NOMO-1 (cell line): ENCODE measurements at regions not wholly inside any gene's neighbourhood (a gene's known extent, or its start where the extent isn't known, plus 50 kb on each side); places are given as distances from the start of the nearest gene placed in this dataset.
"Not testable (repeated sequence)": the region's sequence is repeated elsewhere in the genome, so short reads cannot be mapped to it uniquely, and the experiment has no call there.

Source experiments
- DNase-seq, 2 experiments: peaks; one replicate each; lab custom pipeline; 2025; ENCODE audit not compliant: unreplicated experiment in 2 of 2; lab: John Stamatoyannopoulos, UW

GRCh38 chr14:105852378-105853088 is 326.1 kb downstream of the TMEM121 start:
- no peak for DNase-seq

DNA sequence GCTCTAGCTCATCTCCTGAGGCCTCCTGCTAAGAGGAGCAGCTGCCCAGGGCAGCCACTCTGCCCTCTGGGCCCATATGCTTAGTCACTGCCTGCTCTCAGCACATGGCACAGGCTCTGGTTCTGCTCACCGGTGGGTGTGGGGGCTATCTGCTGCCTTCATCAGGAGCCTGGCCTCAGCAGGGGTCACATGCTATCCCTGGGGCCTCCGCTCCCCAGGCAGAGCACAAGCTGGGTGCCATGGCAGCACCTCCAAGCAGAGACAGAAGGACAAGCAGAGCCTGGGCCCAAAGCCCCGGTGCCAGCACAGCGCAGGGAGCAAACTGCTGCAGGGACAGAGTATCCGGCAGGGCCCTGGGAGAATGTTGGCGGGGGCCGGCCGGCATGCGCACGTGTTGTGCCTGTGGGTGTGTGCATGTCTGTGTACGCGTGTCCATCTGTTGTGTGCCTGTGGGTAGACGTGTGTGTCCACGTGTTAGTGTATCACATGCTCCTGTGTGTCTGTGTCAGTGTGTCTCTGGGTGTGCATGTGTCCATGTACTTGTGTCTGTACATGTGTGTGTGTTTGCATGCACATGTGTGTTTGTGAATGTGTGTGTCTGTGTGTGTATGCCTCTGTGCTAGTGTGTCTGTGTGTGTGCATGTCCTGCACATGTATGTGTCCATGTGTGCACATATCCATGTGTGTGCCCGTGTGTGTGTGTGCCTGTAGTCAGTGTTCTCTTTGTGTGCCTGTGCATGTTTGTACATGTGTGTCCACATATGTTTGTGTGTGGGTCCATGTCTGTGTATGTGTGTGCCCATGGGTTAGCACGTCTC is 326.9 kb downstream of the TMEM121 start:
- no peak for DNase-seq

DNA sequence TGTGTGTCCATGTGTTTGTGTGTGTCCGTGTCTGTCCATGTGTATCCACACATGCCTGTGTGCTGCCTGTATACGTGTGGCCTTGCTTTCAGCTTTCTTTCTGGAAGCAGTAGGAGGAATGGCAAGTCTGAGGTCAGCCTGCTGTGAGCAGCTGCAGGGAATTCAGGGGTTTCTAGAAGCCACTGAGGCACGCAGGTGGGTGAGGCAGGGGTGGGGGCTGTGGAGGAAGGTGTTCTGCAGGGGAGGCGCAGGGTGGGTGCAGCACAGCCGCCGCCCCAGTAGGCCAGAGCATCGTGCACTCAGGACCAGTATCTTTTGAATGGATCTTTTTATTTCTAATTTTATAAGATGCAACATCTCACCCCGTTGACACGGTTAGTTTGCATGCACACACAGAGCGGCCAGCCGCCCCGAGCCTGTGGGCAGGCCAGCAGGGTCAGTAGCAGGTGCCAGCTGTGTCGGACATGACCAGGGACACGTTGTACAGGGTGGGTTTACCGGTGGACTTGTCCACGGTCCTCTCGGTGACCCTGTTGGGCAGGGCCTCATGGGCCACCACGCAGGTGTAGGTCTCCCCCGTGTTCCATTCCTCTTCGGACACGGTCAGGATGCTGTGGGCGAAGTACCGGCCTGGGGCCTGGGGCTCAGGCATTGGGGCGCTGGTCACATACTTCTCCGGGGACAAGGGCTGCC is 327.7 kb downstream of the TMEM121 start:
- no peak for DNase-seq

DNA sequence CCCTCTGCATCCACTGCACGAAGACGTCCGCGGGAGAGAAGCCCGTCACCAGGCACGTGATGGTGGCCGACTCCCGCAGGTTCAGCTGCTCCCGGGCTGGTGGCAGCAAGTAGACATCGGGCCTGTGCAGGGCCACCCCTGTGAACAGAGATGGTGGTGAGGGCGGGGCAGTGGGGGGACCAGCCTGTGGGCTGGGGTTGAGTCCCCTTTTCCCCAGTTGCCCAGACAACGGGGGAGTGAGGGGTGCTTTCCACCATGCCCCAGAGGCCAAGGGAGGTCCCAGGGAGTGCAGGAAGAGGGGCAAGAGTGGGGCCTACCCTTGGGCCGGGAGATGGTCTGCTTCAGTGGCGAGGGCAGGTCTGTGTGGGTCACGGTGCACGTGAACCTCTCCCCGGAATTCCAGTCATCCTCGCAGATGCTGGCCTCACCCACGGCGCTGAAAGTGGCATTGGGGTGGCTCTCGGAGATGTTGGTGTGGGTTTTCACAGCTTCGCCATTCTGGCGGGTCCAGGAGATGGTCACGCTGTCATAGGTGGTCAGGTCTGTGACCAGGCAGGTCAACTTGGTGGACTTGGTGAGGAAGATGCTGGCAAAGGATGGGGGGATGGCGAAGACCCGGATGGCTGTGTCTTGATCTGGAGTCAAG is 328.3 kb downstream of the TMEM121 start:
- no peak for DNase-seq

DNA sequence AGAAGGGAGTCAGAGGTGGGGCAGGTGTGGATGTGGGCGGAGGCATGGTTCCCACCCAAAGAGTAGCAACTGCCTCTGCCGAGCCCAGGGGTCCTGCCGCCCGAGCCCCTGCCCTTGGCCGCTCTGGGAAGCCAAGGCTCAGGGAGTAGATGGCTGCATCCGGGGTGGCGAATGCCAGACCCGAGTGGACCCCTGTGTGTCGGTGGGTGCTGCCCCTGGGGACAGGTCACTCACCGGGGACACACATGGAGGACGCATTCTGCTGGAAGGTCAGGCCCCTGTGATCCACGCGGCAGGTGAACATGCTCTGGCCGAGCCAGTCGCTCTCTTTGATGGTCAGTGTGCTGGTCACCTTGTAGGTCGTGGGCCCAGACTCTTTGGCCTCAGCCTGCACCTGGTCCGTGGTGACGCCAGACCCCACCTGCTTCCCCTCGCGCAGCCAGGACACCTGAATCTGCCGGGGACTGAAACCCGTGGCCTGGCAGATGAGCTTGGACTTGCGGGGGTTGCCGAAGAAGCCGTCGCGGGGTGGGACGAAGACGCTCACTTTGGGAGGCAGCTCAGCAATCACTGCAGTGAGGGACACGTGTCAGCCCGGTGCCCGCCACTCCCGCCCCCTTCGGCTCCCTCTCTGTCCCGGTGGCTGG is 329.0 kb downstream of the TMEM121 start:
- DNase-seq = no peak

DNA sequence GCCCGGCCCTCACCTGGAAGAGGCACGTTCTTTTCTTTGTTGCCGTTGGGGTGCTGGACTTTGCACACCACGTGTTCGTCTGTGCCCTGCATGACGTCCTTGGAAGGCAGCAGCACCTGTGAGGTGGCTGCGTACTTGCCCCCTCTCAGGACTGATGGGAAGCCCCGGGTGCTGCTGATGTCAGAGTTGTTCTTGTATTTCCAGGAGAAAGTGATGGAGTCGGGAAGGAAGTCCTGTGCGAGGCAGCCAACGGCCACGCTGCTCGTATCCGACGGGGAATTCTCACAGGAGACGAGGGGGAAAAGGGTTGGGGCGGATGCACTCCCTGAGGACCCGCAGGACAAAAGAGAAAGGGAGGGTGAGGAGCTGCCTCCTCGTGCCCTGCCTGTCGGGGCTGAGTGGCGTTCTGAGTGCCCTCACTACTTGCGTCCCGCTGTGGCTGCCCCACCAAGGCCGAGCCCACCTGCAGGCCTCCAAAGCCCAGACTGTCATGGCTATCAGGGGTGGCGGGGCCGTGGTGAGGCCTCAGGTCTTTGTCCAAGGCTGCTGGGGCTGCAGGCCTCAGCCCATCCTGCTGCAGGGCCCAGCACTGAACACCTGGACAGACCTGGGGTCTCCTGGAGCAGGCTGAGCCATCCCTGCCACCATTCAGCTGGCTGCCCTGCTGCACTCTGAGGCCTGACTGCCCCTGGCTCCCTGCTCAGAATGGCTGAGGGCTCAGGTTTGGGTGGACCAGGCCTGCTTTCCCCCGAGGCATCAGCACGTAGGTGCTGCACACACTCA is 329.7 kb downstream of the TMEM121 start:
- no peak for DNase-seq

GRCh38 chr14:105856676-105857219 is 330.4 kb downstream of the TMEM121 start:
- no peak for DNase-seq

GRCh38 chr14:105857220-105857825 is 330.9 kb downstream of the TMEM121 start:
- DNase-seq = no peak

GRCh38 chr14:105857826-105858675 is 331.7 kb downstream of the TMEM121 start:
- DNase-seq = no peak

DNA sequence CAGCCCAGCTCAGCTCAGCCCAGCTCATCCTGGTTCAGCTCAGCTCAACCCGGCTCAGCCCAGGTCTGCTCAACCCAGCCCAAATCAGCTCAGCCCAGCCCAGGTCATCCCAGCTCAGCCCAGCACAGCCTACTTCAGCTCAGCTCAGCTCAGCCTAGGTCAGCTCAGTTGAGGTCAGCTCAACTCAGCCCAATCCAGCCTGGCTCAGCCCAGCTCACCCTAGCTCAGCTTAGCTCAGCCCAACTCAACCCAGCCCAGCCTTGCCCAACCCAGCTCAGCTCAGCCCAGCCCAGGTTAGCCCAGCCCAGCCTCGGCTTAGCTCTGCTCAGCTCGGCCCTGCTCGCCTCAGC is 332.3 kb downstream of the TMEM121 start:
- DNase-seq = no peak

GRCh38 chr14:105859073-105859716 is 332.8 kb downstream of the TMEM121 start:
- not testable (repeated sequence) for DNase-seq

GRCh38 chr14:105859717-105860614 is 333.6 kb downstream of the TMEM121 start:
- DNase-seq = no peak

GRCh38 chr14:105860615-105861580 is 334.5 kb downstream of the TMEM121 start:
- DNase-seq = no peak

DNA sequence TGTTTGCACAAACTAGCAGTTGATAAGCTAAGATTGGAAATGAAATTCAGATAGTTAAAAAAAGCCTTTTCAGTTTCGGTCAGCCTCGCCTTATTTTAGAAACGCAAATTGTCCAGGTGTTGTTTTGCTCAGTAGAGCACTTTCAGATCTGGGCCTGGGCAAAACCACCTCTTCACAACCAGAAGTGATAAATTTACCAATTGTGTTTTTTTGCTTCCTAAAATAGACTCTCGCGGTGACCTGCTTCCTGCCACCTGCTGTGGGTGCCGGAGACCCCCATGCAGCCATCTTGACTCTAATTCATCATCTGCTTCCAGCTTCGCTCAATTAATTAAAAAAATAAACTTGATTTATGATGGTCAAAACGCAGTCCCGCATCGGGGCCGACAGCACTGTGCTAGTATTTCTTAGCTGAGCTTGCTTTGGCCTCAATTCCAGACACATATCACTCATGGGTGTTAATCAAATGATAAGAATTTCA is 335.6 kb downstream of the TMEM121 start:
- DNase-seq = no peak

DNA sequence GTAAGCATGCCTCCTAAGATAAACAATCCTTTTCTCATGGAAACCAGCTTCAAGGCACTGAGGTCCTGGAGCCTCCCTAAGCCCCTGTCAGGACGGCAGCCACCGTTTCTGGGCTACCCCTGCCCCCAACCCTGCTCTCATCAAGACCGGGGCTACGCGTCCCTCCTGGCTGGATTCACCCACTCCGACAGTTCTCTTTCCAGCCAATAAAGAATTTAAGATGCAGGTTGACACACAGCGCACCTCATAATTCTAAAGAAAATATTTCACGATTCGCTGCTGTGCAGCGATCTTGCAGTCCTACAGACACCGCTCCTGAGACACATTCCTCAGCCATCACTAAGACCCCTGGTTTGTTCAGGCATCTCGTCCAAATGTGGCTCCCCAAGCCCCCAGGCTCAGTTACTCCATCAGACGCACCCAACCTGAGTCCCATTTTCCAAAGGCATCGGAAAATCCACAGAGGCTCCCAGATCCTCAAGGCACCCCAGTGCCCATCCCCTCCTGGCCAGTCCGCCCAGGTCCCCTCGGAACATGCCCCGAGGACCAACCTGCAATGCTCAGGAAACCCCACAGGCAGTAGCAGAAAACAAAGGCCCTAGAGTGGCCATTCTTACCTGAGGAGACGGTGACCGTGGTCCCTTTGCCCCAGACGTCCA is 336.3 kb downstream of the TMEM121 start:
- no peak for DNase-seq
